ENCODE measurements at regions not wholly inside any gene's neighbourhood (a gene's known extent, or its start where the extent isn't known, plus 50 kb on each side); places are given as distances from the start of the nearest gene placed in this dataset.

DNA sequence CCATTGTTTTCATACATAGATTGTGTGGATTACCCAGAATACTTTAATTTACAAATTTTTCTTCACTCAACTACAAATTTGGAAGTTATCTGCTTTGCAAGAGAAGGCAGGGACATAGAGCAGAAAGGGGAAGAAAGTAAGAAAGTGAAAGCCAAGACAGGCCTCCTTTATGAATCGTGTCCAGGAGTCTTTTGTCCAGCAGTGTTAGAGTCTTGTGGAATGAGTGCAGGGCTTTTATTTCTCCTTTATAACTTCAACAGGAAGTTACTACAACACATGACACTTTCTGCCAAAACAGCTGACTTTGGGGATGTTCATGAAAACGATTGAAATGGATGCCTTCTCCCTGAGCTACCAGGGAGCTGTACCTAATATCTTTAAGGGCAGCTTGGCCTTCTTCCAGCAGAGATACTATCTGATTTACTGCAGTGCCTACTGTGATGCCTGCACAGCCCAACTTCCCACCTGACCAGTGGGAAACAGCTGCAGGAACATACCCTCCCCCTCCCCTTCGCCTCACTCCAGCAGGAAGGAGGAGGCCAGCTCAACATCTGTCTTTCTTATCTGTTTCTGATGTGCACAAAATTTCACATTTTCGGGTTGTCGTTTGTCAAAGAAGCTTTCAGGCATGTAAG lies 557.7 kb upstream of the SLIT2 start:
- TF ChIP-seq, protein P1, sequence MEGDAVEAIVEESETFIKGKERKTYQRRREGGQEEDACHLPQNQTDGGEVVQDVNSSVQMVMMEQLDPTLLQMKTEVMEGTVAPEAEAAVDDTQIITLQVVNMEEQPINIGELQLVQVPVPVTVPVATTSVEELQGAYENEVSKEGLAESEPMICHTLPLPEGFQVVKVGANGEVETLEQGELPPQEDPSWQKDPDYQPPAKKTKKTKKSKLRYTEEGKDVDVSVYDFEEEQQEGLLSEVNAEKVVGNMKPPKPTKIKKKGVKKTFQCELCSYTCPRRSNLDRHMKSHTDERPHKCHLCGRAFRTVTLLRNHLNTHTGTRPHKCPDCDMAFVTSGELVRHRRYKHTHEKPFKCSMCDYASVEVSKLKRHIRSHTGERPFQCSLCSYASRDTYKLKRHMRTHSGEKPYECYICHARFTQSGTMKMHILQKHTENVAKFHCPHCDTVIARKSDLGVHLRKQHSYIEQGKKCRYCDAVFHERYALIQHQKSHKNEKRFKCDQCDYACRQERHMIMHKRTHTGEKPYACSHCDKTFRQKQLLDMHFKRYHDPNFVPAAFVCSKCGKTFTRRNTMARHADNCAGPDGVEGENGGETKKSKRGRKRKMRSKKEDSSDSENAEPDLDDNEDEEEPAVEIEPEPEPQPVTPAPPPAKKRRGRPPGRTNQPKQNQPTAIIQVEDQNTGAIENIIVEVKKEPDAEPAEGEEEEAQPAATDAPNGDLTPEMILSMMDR (IDR thresholded peaks at IDR 0.05; ENCODE audit: low read depth, low read length, poor library complexity, severe bottlenecking) = no peak
- TF ChIP-seq EZH2phosphoT487 (IDR thresholded peaks at IDR 0.05; ENCODE audit: borderline replicate concordance, low read length) = no peak

Measured in DOHH2 (cell line).